AG09309 (cell line): ENCODE measurements at regions not wholly inside any gene's neighbourhood (a gene's known extent, or its start where the extent isn't known, plus 50 kb on each side); places are given as distances from the start of the nearest gene placed in this dataset.
A peak's percentile ranks its signal among the peaks of the same experiment; 100 is the strongest.

ENCODE experiments used
- DNase-seq: peaks from one replicate; pipeline ENCODE4 v3.0.0-alpha.2; 2010; ENCODE audit warnings: low read depth
- H3K4me3 ChIP-seq: 2 replicates; pipeline ENCODE4 v1.5.1; 2011; ENCODE audit warnings: mild to moderate bottlenecking, low read depth, low read length, moderate library complexity; ENCODE audit not compliant: control insufficient read depth
- TF ChIP-seq, protein P1 (sequence below): IDR thresholded peaks from 2 replicates; pipeline ENCODE4 v1.5.1; 2011; ENCODE audit warnings: mild to moderate bottlenecking, low read depth, low read length, inconsistent platforms; ENCODE audit not compliant: insufficient read depth, control insufficient read depth; ENCODE audit errors: missing control alignments

DNA sequence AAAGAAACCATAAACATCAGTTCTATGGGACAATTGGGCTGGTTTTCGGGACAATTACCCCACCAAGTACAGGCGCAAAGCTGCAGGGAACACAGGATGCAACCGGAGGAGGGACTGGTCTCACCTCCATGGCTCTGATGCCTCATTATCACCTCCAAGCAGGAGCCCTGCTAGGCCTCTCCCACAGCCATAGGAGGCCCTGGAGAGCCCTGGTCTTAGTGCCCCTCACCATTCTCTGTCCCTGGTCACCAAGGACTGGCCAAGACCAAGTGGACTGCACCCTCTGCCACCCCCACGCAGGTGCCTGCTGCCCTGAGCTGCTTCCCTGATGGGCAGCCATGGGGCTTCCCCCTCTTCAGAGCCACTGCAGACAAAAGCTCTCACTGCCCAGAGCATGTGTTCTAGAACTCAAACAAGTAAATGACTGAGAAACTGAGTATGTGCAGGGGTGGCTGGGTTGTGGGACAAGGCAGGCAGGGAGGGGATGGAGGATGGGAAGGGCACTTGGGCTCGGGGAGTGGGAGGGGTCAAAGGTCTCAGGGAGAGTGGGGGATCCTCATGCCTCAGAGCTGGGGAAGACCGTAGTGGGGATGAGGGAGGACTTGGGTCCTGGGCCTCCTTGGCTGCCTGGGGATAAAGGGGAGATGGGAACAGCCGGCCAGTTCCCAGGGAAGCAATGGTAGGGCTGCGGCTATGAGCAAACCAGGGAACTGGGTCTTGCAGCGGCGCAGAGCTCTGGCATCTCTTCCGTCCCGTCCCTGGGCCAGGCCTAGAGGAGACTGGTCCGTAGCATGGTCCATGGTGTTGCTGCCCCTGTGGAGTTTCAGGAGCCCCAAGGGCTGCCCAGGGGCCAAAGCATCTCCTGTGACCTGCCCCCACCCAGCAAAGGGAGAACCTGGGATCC, 435.1 kb downstream of the PREX1 start:
- no peak overlapping the region for H3K4me3 ChIP-seq

DNA sequence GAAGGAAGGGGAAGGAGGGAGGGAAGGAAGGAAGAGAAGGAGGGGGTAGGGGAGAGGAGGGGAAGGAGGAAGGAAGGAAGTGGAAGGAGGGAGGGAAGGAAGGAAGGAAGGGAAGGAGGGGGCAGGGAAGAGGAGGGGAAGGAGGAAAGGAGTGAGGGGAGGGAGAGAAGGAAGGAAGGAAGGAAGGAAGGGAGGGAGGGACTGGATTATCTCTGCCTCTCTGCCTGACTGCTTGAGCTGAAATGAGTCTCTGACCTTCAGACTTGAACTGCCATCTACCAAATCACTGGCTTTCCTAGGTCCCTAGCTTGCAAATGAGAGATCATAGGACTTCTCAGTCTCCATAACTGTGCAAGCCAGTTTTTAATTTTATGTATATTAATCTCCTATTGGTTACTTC, 436.8 kb downstream of the PREX1 start:
- TF ChIP-seq, protein P1, sequence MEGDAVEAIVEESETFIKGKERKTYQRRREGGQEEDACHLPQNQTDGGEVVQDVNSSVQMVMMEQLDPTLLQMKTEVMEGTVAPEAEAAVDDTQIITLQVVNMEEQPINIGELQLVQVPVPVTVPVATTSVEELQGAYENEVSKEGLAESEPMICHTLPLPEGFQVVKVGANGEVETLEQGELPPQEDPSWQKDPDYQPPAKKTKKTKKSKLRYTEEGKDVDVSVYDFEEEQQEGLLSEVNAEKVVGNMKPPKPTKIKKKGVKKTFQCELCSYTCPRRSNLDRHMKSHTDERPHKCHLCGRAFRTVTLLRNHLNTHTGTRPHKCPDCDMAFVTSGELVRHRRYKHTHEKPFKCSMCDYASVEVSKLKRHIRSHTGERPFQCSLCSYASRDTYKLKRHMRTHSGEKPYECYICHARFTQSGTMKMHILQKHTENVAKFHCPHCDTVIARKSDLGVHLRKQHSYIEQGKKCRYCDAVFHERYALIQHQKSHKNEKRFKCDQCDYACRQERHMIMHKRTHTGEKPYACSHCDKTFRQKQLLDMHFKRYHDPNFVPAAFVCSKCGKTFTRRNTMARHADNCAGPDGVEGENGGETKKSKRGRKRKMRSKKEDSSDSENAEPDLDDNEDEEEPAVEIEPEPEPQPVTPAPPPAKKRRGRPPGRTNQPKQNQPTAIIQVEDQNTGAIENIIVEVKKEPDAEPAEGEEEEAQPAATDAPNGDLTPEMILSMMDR: no peak
- no peak for DNase-seq

More for the DNA sequence above, 435.1 kb downstream of the PREX1 start:
- TF ChIP-seq, protein P1: no peak
- no peak for DNase-seq

DNA sequence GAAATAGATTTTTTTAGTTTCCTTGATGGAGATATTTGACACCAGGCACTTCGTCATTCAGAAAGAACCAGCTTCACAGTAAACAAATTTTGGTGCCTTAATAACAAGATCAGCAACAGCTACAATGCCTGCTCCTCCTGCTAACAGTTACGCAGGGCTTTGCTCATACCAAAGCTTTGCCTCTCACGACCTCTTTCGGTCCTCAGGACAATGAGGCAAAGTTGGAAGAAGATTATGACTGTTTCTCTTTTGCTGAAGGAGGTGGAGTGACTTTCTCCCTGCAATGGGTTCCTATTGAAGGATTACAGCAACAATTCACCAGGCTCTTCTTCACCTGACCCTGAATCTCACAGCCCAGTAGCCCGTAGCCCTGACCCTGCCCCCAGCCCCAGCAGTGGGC, 440.1 kb downstream of the PREX1 start:
- DNase-seq: no peak
- TF ChIP-seq, protein P1: peak; percentile 12
- H3K4me3 ChIP-seq: no peak overlapping the region

More for the DNA sequence above, 436.8 kb downstream of the PREX1 start:
- H3K4me3 ChIP-seq: no peak overlapping the region

DNA sequence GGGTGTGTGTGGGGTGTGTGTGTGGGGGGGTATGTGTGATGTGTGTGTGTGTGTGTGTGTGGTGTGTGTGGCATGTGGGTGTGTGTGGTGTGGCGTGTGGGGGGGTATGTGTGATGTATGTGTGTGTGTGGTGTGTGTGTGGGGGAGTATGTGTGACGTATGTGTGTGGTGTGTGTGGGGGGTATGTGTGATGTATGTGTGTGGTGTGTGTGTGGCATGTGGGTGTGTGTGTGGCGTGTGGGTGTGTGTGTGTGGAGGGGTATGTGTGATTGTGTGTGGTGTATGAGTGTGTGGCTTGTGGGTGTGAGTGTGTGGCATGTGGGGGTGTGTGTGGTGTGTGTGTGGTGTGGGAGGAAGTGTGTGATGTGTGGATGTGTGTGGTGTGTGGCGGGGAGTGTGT, 442.3 kb downstream of the PREX1 start:
- TF ChIP-seq, protein P1: no peak
- no peak for DNase-seq
- no peak overlapping the region for H3K4me3 ChIP-seq

DNA sequence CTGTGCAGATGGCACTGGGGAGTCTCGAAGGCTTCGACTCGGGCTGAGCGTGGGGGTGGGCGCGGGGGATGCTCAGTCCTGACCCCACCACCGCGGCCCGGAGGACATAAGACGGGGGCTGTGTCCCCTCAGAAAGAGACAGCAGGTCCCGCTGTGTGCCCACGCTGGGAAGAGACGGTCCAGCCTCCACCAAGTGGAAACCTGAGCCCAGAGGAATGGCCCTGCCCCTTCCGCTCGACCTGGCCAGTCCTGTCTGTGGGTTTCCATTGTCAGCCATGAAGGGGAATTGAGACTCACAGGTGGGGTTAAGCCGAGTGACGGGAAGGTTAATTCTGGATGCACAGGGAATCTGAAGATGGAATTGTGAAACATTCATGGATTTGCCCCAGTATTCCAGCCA, 442.7 kb downstream of the PREX1 start:
- H3K4me3 ChIP-seq: no peak overlapping the region
- DNase-seq: no peak
- TF ChIP-seq, protein P1: no peak

DNA sequence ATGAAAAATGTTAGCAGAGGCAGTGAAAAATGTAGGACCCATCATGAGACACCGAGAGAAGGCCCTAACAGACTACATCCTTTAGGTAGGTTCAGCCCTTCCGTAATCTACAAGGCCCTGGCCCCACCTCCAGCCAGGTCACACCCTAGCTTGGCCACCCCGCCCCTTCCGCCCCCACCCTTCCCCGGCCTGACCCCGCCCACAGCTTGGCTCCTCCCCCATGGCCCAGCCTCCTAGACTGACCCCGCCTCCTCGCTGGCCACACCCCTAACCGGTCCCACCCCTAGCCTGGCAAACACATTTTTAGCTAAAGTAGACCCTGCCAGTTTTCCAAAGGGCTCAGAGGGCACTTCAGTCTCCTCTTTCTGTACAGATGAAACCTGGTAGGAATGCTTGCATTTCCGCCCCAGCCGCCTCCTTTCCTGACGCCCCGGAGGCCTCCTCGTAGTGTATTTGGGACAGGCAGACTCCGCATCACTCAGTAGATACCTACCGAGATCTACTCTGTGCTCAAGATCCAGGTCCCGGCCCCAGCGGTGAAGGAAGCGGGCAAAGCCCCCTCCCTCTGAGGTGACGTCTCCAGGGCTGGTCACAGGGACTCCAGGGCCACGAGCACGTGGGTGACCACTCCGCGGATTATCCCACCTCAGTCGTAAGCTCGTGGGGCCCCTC, 443.5 kb downstream of the PREX1 start:
- no peak for DNase-seq
- TF ChIP-seq, protein P1: no peak
- H3K4me3 ChIP-seq: no peak overlapping the region
